ENCODE measurements at regions not wholly inside any gene's neighbourhood (a gene's known extent, or its start where the extent isn't known, plus 50 kb on each side); places are given as distances from the start of the nearest gene placed in this dataset.

- TF ChIP-seq CTCF (IDR thresholded peaks at IDR 0.05; ENCODE audit: borderline replicate concordance, insufficient read depth, low read depth, low read length) = no peak
- no peak overlapping the region for H3K4me3 ChIP-seq (ENCODE audit: low read depth, low read length)
Observed at GRCh38 chr4:91957963-91958362, 345.8 kb upstream of the GRID2 start.

GRCh38 chr4:91958596-91958995 lies 345.2 kb upstream of the GRID2 start:
- no peak for TF ChIP-seq CTCF (IDR thresholded peaks at IDR 0.05; ENCODE audit: borderline replicate concordance, insufficient read depth, low read depth, low read length)
- no peak overlapping the region for H3K4me3 ChIP-seq (ENCODE audit: low read depth, low read length)

- TF ChIP-seq CTCF (IDR thresholded peaks at IDR 0.05; ENCODE audit: borderline replicate concordance, insufficient read depth, low read depth, low read length) = no peak
- H3K4me3 ChIP-seq (ENCODE audit: low read depth, low read length) = no peak overlapping the region
Observed at GRCh38 chr4:91961504-91961903, 342.3 kb upstream of the GRID2 start.

GRCh38 chr4:91963486-91963885 lies 340.3 kb upstream of the GRID2 start:
- no peak overlapping the region for H3K4me3 ChIP-seq (ENCODE audit: low read depth, low read length)

GRCh38 chr4:91965166-91965565 lies 338.6 kb upstream of the GRID2 start:
- no peak for TF ChIP-seq CTCF (IDR thresholded peaks at IDR 0.05; ENCODE audit: borderline replicate concordance, insufficient read depth, low read depth, low read length)
- no peak overlapping the region for H3K4me3 ChIP-seq (ENCODE audit: low read depth, low read length)

More at GRCh38 chr4:91963486-91963885, 340.3 kb upstream of the GRID2 start:
- TF ChIP-seq CTCF (IDR thresholded peaks at IDR 0.05; ENCODE audit: borderline replicate concordance, insufficient read depth, low read depth, low read length) = no peak

GRCh38 chr4:91973479-91974153 lies 330.1 kb upstream of the GRID2 start:
- TF ChIP-seq CTCF (IDR thresholded peaks at IDR 0.05; ENCODE audit: borderline replicate concordance, insufficient read depth, low read depth, low read length) = no peak
- no peak overlapping the region for H3K4me3 ChIP-seq (ENCODE audit: low read depth, low read length)

- no peak for TF ChIP-seq CTCF (IDR thresholded peaks at IDR 0.05; ENCODE audit: borderline replicate concordance, insufficient read depth, low read depth, low read length)
- no peak overlapping the region for H3K4me3 ChIP-seq (ENCODE audit: low read depth, low read length)
Observed at GRCh38 chr4:91984466-91984865, 319.3 kb upstream of the GRID2 start.
